HG03095 (cell line): ENCODE measurements at regions not wholly inside any gene's neighbourhood (a gene's known extent, or its start where the extent isn't known, plus 50 kb on each side); places are given as distances from the start of the nearest gene placed in this dataset.

Experiments
- ATAC-seq: cut with Tn5 transposase; IDR thresholded peaks from one replicate; pipeline ENCODE4 v1.9.1; 2021; ENCODE audit warnings: moderate library complexity; ENCODE audit not compliant: unreplicated experiment

GRCh38 chr5:2181149-2181548, 298.4 kb upstream of the IRX4 start:
- ATAC-seq, result no peak

- no peak for ATAC-seq
Measured at GRCh38 chr5:2180456-2180855, 297.7 kb upstream of the IRX4 start.

GRCh38 chr5:2179861-2180260, 297.1 kb upstream of the IRX4 start:
- ATAC-seq, result no peak

- no peak for ATAC-seq
Measured at GRCh38 chr5:2178528-2178927, 295.8 kb upstream of the IRX4 start.

- no peak for ATAC-seq
Measured at GRCh38 chr5:2178071-2178477, 295.3 kb upstream of the IRX4 start.

- ATAC-seq, result no peak
Measured at GRCh38 chr5:2177244-2177643, 294.5 kb upstream of the IRX4 start.

GRCh38 chr5:2176581-2176980, 293.9 kb upstream of the IRX4 start:
- ATAC-seq, result no peak

GRCh38 chr5:2175842-2176404, 293.2 kb upstream of the IRX4 start:
- ATAC-seq, result no peak

GRCh38 chr5:2175041-2175440, 292.3 kb upstream of the IRX4 start:
- no peak for ATAC-seq

GRCh38 chr5:2174538-2174937, 291.8 kb upstream of the IRX4 start:
- ATAC-seq, result no peak

GRCh38 chr5:2173151-2173834, 290.6 kb upstream of the IRX4 start:
- no peak for ATAC-seq

- no peak for ATAC-seq
Measured at GRCh38 chr5:2172471-2172870, 289.7 kb upstream of the IRX4 start.

GRCh38 chr5:2170761-2171160, 288.0 kb upstream of the IRX4 start:
- no peak for ATAC-seq

GRCh38 chr5:2169850-2170760, 287.4 kb upstream of the IRX4 start:
- no peak for ATAC-seq

- ATAC-seq, result no peak
Measured at GRCh38 chr5:2169430-2169808, 286.7 kb upstream of the IRX4 start.

- no peak for ATAC-seq
Measured at GRCh38 chr5:2168601-2169429, 286.1 kb upstream of the IRX4 start.

GRCh38 chr5:2167671-2168070, 284.9 kb upstream of the IRX4 start:
- no peak for ATAC-seq

- no peak for ATAC-seq
Measured at GRCh38 chr5:2166979-2167377, 284.3 kb upstream of the IRX4 start.

- ATAC-seq, result no peak
Measured at GRCh38 chr5:2166306-2166978, 283.7 kb upstream of the IRX4 start.

- no peak for ATAC-seq
Measured at GRCh38 chr5:2165615-2166305, 283.0 kb upstream of the IRX4 start.
